Transverse colon (tissue), 3 donors: ENCODE measurements at regions not wholly inside any gene's neighbourhood (a gene's known extent, or its start where the extent isn't known, plus 50 kb on each side); places are given as distances from the start of the nearest gene placed in this dataset.

Source experiments
- CTCF ChIP-seq, 5 experiments: fragments of 200-600 bp in 3 of 5; fragments of 450-650 bp in 2 of 5; sonication (generic) in 3 of 5; IDR thresholded peaks; 1 replicate in 2 of 5; 2 replicates in 3 of 5; pipeline ENCODE4 v1.5.1; 2016 to 2017; ENCODE audit warnings: antibody characterized with exemption in 5 of 5, inconsistent platforms in 3 of 5, mild to moderate bottlenecking in 2 of 5, moderate library complexity in 1 of 5
- EP300 ChIP-seq: sonication (generic); formaldehyde crosslinking; IDR thresholded peaks from one replicate; pipeline ENCODE4 v1.6.1; 2017; ENCODE audit warnings: antibody characterized with exemption, low read depth
- POLR2A ChIP-seq: fragments of 450-650 bp; IDR thresholded peaks from one replicate; pipeline ENCODE4 v1.6.1; 2016; ENCODE audit warnings: antibody characterized with exemption, mild to moderate bottlenecking, moderate library complexity

- TF ChIP-seq CTCF (IDR thresholded peaks at IDR 0.05) (no peak), POLR2A (no peak), EP300 (no peak)
These were observed 116.1 kb upstream of the GORAB start for GRCh38 chr1:170415710-170416372.
